Neural cell (in vitro differentiated cells): ENCODE measurements at regions not wholly inside any gene's neighbourhood (a gene's known extent, or its start where the extent isn't known, plus 50 kb on each side); places are given as distances from the start of the nearest gene placed in this dataset.

Experiments
- H2AFZ ChIP-seq: fragments of 200-600, 300-800 bp; sonication (generic), shearing (Covaris generic); 2 replicates; pipeline ENCODE4 v1.6.0; 2014; ENCODE audit warnings: low read depth, mild to moderate bottlenecking, antibody characterized with exemption, low read length, moderate library complexity
- H3F3A ChIP-seq: fragments of 200-600 bp; shearing (Covaris generic); 2 replicates; pipeline ENCODE4 v1.6.1; 2016; ENCODE audit warnings: mild to moderate bottlenecking, moderate library complexity, mixed read lengths, antibody characterized with exemption, low read length; ENCODE audit not compliant: insufficient read depth, poor library complexity, severe bottlenecking
- H3K27ac ChIP-seq: fragments of 200-600, 300-800 bp; sonication (generic), shearing (Covaris generic); 2 replicates; pipeline ENCODE4 v1.5.1; 2014; ENCODE audit warnings: mild to moderate bottlenecking, low read length, moderate library complexity
- H3K27me3 ChIP-seq: fragments of 300-800, 200-600 bp; sonication (generic), shearing (Covaris generic); 2 replicates; pipeline ENCODE4 v1.6.0; 2014; ENCODE audit warnings: mild to moderate bottlenecking, low read depth, low read length, moderate library complexity; ENCODE audit not compliant: insufficient read depth
- H3K36me3 ChIP-seq: fragments of 300-800, 200-600 bp; sonication (generic), shearing (Covaris generic); 2 replicates; pipeline ENCODE4 v1.5.1; 2014; ENCODE audit warnings: mild to moderate bottlenecking, antibody characterized with exemption, low read length, moderate library complexity; ENCODE audit not compliant: insufficient read depth
- H3K4me2 ChIP-seq: fragments of 300-800, 200-600 bp; sonication (generic), shearing (Covaris generic); 2 replicates; pipeline ENCODE4 v1.6.0; 2014; ENCODE audit warnings: mild to moderate bottlenecking, low read length
- H3K4me3 ChIP-seq: fragments of 300-800, 200-600 bp; sonication (generic), shearing (Covaris generic); 2 replicates; pipeline ENCODE4 v1.5.1; 2014; ENCODE audit warnings: mild to moderate bottlenecking, low read length, moderate library complexity
- H3K79me2 ChIP-seq: fragments of 200-600 bp; shearing (Covaris generic); replicated peaks from 2 replicates; pipeline ENCODE4 v1.6.0; 2014; ENCODE audit warnings: mild to moderate bottlenecking, low read length, moderate library complexity; ENCODE audit not compliant: insufficient read depth
- H3K9ac ChIP-seq: fragments of 300-800, 200-600 bp; sonication (generic), shearing (Covaris generic); 2 replicates; pipeline ENCODE4 v1.6.1; 2016; ENCODE audit warnings: mild to moderate bottlenecking, low read length, mixed read lengths
- H3K9me2 ChIP-seq: fragments of 200-600 bp; shearing (Covaris generic); 2 replicates; pipeline ENCODE4 v1.6.1; 2016; ENCODE audit warnings: mild to moderate bottlenecking, low read length, mixed read lengths; ENCODE audit not compliant: insufficient read depth
- H3K9me3 ChIP-seq: fragments of 200-600, 300-800 bp; sonication (generic), shearing (Covaris generic); 2 replicates; pipeline ENCODE4 v1.6.1; 2016; ENCODE audit warnings: mild to moderate bottlenecking, mixed run types, low read length, moderate library complexity, mixed read lengths
- H4K20me1 ChIP-seq: fragments of 200-600 bp; shearing (Covaris generic); 2 replicates; pipeline ENCODE4 v1.6.1; 2016; ENCODE audit warnings: mild to moderate bottlenecking, mixed run types; ENCODE audit not compliant: insufficient read depth
- EP300 ChIP-seq: fragments of 450-650 bp; conservative IDR thresholded peaks from 2 replicates; pipeline ENCODE4 v1.6.1; 2014; ENCODE audit warnings: antibody characterized with exemption, mild to moderate bottlenecking, moderate library complexity; ENCODE audit not compliant: poor library complexity, severe bottlenecking
- EZH2 ChIP-seq: fragments of 200-600, 300-800 bp; shearing (Covaris generic), sonication (generic); IDR thresholded peaks from 2 replicates; pipeline ENCODE4 v1.6.1; 2014; ENCODE audit warnings: antibody characterized with exemption, low read length, borderline replicate concordance, mild to moderate bottlenecking; ENCODE audit not compliant: insufficient read depth, poor library complexity, severe bottlenecking
- MXI1 ChIP-seq: fragments of 450-650 bp; conservative IDR thresholded peaks from 2 replicates; pipeline ENCODE4 v1.6.1; 2014; ENCODE audit warnings: antibody characterized with exemption, mild to moderate bottlenecking; ENCODE audit not compliant: poor library complexity, severe bottlenecking
- POLR2AphosphoS5 ChIP-seq: IDR thresholded peaks from 2 replicates; pipeline ENCODE4 v1.6.1; 2012
- RAD21 ChIP-seq: fragments of 450-650 bp; conservative IDR thresholded peaks from 2 replicates; pipeline ENCODE4 v1.6.1; 2014; ENCODE audit warnings: antibody characterized with exemption, mild to moderate bottlenecking, moderate library complexity
- SMC3 ChIP-seq: fragments of 450-650 bp; conservative IDR thresholded peaks from 2 replicates; pipeline ENCODE4 v1.6.1; 2014; ENCODE audit warnings: antibody characterized with exemption, mild to moderate bottlenecking, moderate library complexity; ENCODE audit not compliant: poor library complexity
- TAF1 ChIP-seq: IDR thresholded peaks from 2 replicates; pipeline ENCODE4 v1.6.1; 2012; ENCODE audit warnings: low read depth
- TF ChIP-seq, protein P1 (sequence below): IDR thresholded peaks from 2 replicates; pipeline ENCODE4 v1.6.1; 2012; ENCODE audit warnings: borderline replicate concordance
- TF ChIP-seq, protein P2 (sequence below): fragments of 450-650 bp; IDR thresholded peaks from 2 replicates; pipeline ENCODE4 v1.5.1; 2014; ENCODE audit warnings: antibody characterized with exemption, mild to moderate bottlenecking, moderate library complexity; ENCODE audit not compliant: poor library complexity, severe bottlenecking

GRCh38 chr2:9771481-9772017, 71.7 kb upstream of the TAF1B start:
- Histone ChIP-seq H2AFZ (no peak overlapping the region), H3K36me3 (no peaks in the 10 kb centered on the region), H3K9ac (peak overlapping the region; percentile 31), H4K20me1 (no peaks in the 10 kb centered on the region), H3K27me3 (no peaks in the 10 kb centered on the region), H3K9me2 (no peaks in the 10 kb centered on the region), H3K79me2 (no peaks in the 10 kb centered on the region), H3F3A (no peaks in the 10 kb centered on the region), H3K4me3 (no peak overlapping the region), H3K9me3 (no peaks in the 10 kb centered on the region), H3K27ac (no peak overlapping the region), H3K4me2 (no peak overlapping the region)
- TF ChIP-seq SMC3 (peak; percentile 12), POLR2AphosphoS5 (no peak)
- TF ChIP-seq, protein P1, sequence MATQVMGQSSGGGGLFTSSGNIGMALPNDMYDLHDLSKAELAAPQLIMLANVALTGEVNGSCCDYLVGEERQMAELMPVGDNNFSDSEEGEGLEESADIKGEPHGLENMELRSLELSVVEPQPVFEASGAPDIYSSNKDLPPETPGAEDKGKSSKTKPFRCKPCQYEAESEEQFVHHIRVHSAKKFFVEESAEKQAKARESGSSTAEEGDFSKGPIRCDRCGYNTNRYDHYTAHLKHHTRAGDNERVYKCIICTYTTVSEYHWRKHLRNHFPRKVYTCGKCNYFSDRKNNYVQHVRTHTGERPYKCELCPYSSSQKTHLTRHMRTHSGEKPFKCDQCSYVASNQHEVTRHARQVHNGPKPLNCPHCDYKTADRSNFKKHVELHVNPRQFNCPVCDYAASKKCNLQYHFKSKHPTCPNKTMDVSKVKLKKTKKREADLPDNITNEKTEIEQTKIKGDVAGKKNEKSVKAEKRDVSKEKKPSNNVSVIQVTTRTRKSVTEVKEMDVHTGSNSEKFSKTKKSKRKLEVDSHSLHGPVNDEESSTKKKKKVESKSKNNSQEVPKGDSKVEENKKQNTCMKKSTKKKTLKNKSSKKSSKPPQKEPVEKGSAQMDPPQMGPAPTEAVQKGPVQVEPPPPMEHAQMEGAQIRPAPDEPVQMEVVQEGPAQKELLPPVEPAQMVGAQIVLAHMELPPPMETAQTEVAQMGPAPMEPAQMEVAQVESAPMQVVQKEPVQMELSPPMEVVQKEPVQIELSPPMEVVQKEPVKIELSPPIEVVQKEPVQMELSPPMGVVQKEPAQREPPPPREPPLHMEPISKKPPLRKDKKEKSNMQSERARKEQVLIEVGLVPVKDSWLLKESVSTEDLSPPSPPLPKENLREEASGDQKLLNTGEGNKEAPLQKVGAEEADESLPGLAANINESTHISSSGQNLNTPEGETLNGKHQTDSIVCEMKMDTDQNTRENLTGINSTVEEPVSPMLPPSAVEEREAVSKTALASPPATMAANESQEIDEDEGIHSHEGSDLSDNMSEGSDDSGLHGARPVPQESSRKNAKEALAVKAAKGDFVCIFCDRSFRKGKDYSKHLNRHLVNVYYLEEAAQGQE, result peak; percentile 64

- Histone ChIP-seq H3K9ac (no peak overlapping the region), H3K36me3 (no peaks in the 10 kb centered on the region), H3K9me2 (no peaks in the 10 kb centered on the region), H3K79me2 (no peaks in the 10 kb centered on the region), H3K27ac (no peak overlapping the region), H2AFZ (no peak overlapping the region), H3K27me3 (no peaks in the 10 kb centered on the region), H4K20me1 (no peaks in the 10 kb centered on the region), H3K9me3 (no peaks in the 10 kb centered on the region), H3F3A (no peaks in the 10 kb centered on the region), H3K4me3 (no peak overlapping the region), H3K4me2 (no peak overlapping the region)
- TF ChIP-seq, protein P2, sequence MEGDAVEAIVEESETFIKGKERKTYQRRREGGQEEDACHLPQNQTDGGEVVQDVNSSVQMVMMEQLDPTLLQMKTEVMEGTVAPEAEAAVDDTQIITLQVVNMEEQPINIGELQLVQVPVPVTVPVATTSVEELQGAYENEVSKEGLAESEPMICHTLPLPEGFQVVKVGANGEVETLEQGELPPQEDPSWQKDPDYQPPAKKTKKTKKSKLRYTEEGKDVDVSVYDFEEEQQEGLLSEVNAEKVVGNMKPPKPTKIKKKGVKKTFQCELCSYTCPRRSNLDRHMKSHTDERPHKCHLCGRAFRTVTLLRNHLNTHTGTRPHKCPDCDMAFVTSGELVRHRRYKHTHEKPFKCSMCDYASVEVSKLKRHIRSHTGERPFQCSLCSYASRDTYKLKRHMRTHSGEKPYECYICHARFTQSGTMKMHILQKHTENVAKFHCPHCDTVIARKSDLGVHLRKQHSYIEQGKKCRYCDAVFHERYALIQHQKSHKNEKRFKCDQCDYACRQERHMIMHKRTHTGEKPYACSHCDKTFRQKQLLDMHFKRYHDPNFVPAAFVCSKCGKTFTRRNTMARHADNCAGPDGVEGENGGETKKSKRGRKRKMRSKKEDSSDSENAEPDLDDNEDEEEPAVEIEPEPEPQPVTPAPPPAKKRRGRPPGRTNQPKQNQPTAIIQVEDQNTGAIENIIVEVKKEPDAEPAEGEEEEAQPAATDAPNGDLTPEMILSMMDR, result no peak
- no peak for TF ChIP-seq EP300
- TF ChIP-seq POLR2AphosphoS5, result no peak
- TF ChIP-seq, protein P1, result no peak
- TF ChIP-seq RAD21, result no peak
- TF ChIP-seq MXI1, result no peak
- TF ChIP-seq EZH2, result no peak
- no peak for TF ChIP-seq SMC3
- no peak for TF ChIP-seq TAF1
Measured at GRCh38 chr2:9772035-9772998, 71.0 kb upstream of the TAF1B start.
